NCI-H1105 (cell line): ENCODE measurements at regions not wholly inside any gene's neighbourhood (a gene's known extent, or its start where the extent isn't known, plus 50 kb on each side); places are given as distances from the start of the nearest gene placed in this dataset.

Experiments
- DNase-seq: peaks from one replicate; lab custom pipeline; 2025; lab: John Stamatoyannopoulos, UW

- DNase-seq, result no peak
These were observed 391.8 kb upstream of the ZNF608 start for GRCh38 chr5:125138266-125138665.

- no peak for DNase-seq
These were observed 393.2 kb upstream of the ZNF608 start for GRCh38 chr5:125139590-125139989.

- DNase-seq, result no peak
These were observed 393.8 kb upstream of the ZNF608 start for GRCh38 chr5:125140220-125140619.

GRCh38 chr5:125140855-125141254 is 394.4 kb upstream of the ZNF608 start:
- no peak for DNase-seq

- DNase-seq, result no peak
These were observed 396.0 kb upstream of the ZNF608 start for GRCh38 chr5:125142458-125142857.

GRCh38 chr5:125143011-125143410 is 396.6 kb upstream of the ZNF608 start:
- no peak for DNase-seq

GRCh38 chr5:125148076-125148475 is 401.6 kb upstream of the ZNF608 start:
- no peak for DNase-seq

- DNase-seq, result no peak
These were observed 402.3 kb upstream of the ZNF608 start for GRCh38 chr5:125148706-125149105.

GRCh38 chr5:125149110-125149509 is 402.7 kb upstream of the ZNF608 start:
- DNase-seq, result no peak

- no peak for DNase-seq
These were observed 403.1 kb upstream of the ZNF608 start for GRCh38 chr5:125149527-125149926.

GRCh38 chr5:125150041-125150669 is 403.7 kb upstream of the ZNF608 start:
- no peak for DNase-seq

- DNase-seq, result no peak
These were observed 404.9 kb upstream of the ZNF608 start for GRCh38 chr5:125151150-125151900.

- no peak for DNase-seq
These were observed 405.6 kb upstream of the ZNF608 start for GRCh38 chr5:125152044-125152443.

GRCh38 chr5:125152461-125153189 is 406.2 kb upstream of the ZNF608 start:
- DNase-seq, result no peak

- no peak for DNase-seq
These were observed 406.8 kb upstream of the ZNF608 start for GRCh38 chr5:125153231-125153630.

GRCh38 chr5:125154301-125155110 is 408.1 kb upstream of the ZNF608 start:
- no peak for DNase-seq

- DNase-seq, result no peak
These were observed 414.5 kb upstream of the ZNF608 start for GRCh38 chr5:125160787-125161502.

GRCh38 chr5:125162714-125163113 is 416.3 kb upstream of the ZNF608 start:
- DNase-seq, result no peak

GRCh38 chr5:125169396-125169795 is 423.0 kb upstream of the ZNF608 start:
- DNase-seq, result no peak

GRCh38 chr5:125171641-125172040 is 425.2 kb upstream of the ZNF608 start:
- DNase-seq, result no peak

- DNase-seq, result no peak
These were observed 429.0 kb upstream of the ZNF608 start for GRCh38 chr5:125175348-125176004.
